CD4-positive, alpha-beta T cell (primary cell): ENCODE measurements at regions not wholly inside any gene's neighbourhood (a gene's known extent, or its start where the extent isn't known, plus 50 kb on each side); places are given as distances from the start of the nearest gene placed in this dataset.

Experiments used
- ATAC-seq: fragments of 200-7000 bp; cut with Tn5 transposase; one replicate; pipeline ENCODE4 v1.10.0; 2022; ENCODE audit warnings: mild to moderate bottlenecking; ENCODE audit not compliant: poor library complexity
- CTCF ChIA-PET: fragments of 350-600 bp; sonication (Branson Sonifier 250); formaldehyde crosslinking; loops from one replicate; lab custom pipeline; 2021; ENCODE audit warnings: antibody characterized with exemption, inconsistent platforms; lab: Charles Lee
- POLR2A ChIA-PET: fragments of 350-600 bp; sonication (Branson Sonifier 250); formaldehyde crosslinking; loops from one replicate; lab custom pipeline; 2021; ENCODE audit warnings: antibody characterized with exemption, inconsistent platforms; lab: Charles Lee
- DNase-seq, 14 experiments: peaks; one replicate each; pipeline ENCODE4 v3.0.0-alpha.2; 2013 to 2020; ENCODE audit warnings: mixed read lengths in 2 of 14
- H3K27ac ChIP-seq, 2 donors: one replicate each; pipeline versions ENCODE4 v1.5.1 to v1.7.0; 2013; ENCODE audit warnings: low read length in 2 of 2, low read depth in 1 of 2, mild to moderate bottlenecking in 1 of 2
- H3K27me3 ChIP-seq, 2 experiments: 1 replicate in 1 of 2; 2 replicates in 1 of 2; pipeline versions ENCODE4 v1.6.1 to v1.7.0; 2013; ENCODE audit warnings: low read length in 2 of 2, control low read depth in 1 of 2, mild to moderate bottlenecking in 1 of 2, moderate library complexity in 1 of 2; ENCODE audit not compliant: insufficient read depth in 2 of 2, control insufficient read depth in 1 of 2
- H3K36me3 ChIP-seq: one replicate; pipeline ENCODE4 v1.6.1; 2013; ENCODE audit warnings: low read length, control low read depth; ENCODE audit not compliant: insufficient read depth
- H3K4me1 ChIP-seq: one replicate; pipeline ENCODE4 v1.6.1; 2013; ENCODE audit warnings: low read length, control low read depth; ENCODE audit not compliant: insufficient read depth
- H3K4me3 ChIP-seq: one replicate; pipeline ENCODE4 v1.5.1; 2013; ENCODE audit warnings: mild to moderate bottlenecking, low read length, moderate library complexity
- H3K9me3 ChIP-seq, 2 experiments: 1 replicate in 1 of 2; 2 replicates in 1 of 2; pipeline versions ENCODE4 v1.6.1 to v1.7.0; 2013; ENCODE audit warnings: low read length in 2 of 2, mild to moderate bottlenecking in 2 of 2, control low read depth in 1 of 2, moderate library complexity in 1 of 2; ENCODE audit not compliant: control insufficient read depth in 1 of 2, insufficient read depth in 1 of 2
- H3K27ac Mint-ChIP-seq: one replicate; pipeline ENCODE4 v1.8.0; 2020; ENCODE audit warnings: mixed read lengths
- H3K27me3 Mint-ChIP-seq: one replicate; pipeline ENCODE4 v1.8.0; 2021; ENCODE audit warnings: mixed read lengths
- H3K36me3 Mint-ChIP-seq: one replicate; pipeline ENCODE4 v1.8.0; 2021; ENCODE audit warnings: low read depth, mixed read lengths
- H3K4me1 Mint-ChIP-seq: one replicate; pipeline ENCODE4 v1.8.0; 2021; ENCODE audit warnings: low read depth, mixed read lengths
- H3K4me3 Mint-ChIP-seq: one replicate; pipeline ENCODE4 v1.8.0; 2020; ENCODE audit warnings: mild to moderate bottlenecking, mixed read lengths
- H3K9me3 Mint-ChIP-seq: one replicate; pipeline ENCODE4 v1.8.0; 2020; ENCODE audit warnings: mixed read lengths
- intact Hi-C, 2 experiments: fragments of 100-400 bp; cut with DNase I in 1 of 2; cut with micrococcal nuclease in 1 of 2; formaldehyde crosslinking; loops; one replicate each; pipeline versions ENCODE4 v1.15.1 to v1.9.0; 2023 to 2025; cut with DNase I, micrococcal nuclease
- TF ChIP-seq, protein P1 (sequence below): fragments of 200-600 bp; IDR thresholded peaks from one replicate; pipeline ENCODE4 v1.8.0; 2022; ENCODE audit warnings: antibody characterized with exemption, mild to moderate bottlenecking

DNA sequence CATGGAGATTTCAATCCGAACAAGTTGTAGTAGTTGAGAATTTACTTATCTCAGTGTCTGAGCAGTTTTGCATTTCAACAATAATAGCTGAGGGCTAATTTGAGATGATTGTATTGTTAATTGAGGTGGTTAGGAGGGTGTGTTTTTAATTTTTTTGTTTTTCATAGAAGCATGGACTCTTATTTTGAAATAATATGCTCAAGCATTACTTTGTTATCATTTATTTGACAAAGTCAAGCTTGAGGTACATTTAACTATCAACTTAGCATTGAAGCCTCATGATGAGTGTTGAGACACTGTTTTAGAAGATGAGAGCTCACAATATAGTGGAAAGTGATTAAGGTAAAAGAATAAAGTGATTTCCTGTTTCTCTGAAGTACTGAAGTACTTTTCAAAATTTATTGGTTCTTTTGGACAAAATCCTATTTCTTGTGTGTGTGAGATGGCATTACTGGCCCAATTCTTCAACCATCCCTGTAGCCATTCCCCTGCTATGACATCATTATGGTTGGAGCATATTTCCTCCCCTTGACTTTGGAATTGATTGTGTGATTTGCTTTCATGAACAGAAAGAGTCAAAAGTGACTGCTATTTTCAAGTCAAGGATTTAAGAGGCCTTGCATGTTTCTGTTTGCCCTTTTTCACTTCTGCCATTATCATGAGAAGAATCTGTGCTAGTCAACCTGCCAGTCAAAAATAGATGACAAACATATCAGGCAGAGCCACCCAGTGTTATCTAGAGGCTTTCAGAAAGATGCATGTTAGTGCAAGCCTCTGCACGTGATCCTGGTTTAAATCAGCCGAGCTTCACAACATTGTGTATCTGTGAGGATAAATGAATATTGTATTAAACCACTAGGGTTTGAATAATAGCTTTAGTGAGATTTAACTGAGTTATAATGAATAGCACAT is 1112.3 kb upstream of the CITED2 start:
- Mint-ChIP-seq H3K4me1 (no peaks in the 10 kb centered on the region), H3K4me3 (no peak overlapping the region), H3K9me3 (no peaks in the 10 kb centered on the region), H3K36me3 (no peaks in the 10 kb centered on the region), H3K27me3 (no peaks in the 10 kb centered on the region), H3K27ac (no peak overlapping the region)
- H3K27me3 ChIP-seq = no peaks in the 10 kb centered on the region
- H3K4me3 ChIP-seq = no peak overlapping the region
- H3K9me3 ChIP-seq = no peaks in the 10 kb centered on the region
- no peak for DNase-seq
- intact Hi-C loops = no loop called here
- H3K27ac ChIP-seq = no peak overlapping the region
- no peaks in the 10 kb centered on the region for H3K4me1 ChIP-seq
- ATAC-seq = no peak
- TF ChIP-seq, protein P1, sequence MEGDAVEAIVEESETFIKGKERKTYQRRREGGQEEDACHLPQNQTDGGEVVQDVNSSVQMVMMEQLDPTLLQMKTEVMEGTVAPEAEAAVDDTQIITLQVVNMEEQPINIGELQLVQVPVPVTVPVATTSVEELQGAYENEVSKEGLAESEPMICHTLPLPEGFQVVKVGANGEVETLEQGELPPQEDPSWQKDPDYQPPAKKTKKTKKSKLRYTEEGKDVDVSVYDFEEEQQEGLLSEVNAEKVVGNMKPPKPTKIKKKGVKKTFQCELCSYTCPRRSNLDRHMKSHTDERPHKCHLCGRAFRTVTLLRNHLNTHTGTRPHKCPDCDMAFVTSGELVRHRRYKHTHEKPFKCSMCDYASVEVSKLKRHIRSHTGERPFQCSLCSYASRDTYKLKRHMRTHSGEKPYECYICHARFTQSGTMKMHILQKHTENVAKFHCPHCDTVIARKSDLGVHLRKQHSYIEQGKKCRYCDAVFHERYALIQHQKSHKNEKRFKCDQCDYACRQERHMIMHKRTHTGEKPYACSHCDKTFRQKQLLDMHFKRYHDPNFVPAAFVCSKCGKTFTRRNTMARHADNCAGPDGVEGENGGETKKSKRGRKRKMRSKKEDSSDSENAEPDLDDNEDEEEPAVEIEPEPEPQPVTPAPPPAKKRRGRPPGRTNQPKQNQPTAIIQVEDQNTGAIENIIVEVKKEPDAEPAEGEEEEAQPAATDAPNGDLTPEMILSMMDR = no peak
- H3K36me3 ChIP-seq = no peaks in the 10 kb centered on the region
- ChIA-PET POLR2A (no interaction called here), CTCF (no interaction called here)

DNA sequence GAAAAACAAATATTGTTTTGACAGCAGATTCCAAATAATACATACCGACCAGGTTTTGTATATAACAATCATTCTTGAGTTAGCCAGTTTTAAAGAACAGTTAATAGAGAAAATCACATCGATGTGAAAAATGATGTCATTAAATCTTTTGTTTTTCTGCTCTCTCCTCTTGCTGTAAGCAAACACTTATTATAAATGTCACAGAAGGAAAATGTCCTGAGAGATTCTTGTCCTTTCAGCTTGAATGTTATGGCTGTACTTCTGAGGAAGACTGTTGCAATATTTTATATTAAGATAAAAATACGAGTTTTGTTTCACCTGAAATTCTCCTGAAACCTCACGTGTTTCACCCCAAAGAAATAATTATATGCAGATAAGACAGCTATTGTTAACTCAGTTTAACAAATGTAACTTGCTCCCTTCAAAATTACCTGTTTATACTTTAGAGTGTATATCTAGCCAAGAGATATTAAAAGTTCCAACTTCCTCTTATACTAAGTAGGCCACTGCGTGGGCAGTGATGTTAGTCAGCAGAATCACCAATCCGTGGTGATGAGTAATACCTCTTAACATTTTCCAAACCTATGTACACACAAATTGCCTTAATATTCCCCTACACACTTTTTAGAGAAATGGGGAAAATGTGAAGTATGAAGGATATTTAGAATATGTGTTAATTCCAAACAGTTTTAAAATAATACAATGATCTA is 1111.4 kb upstream of the CITED2 start:
- Histone ChIP-seq H3K27me3 (no peaks in the 10 kb centered on the region), H3K4me3 (no peak overlapping the region), H3K27ac (no peak overlapping the region), H3K4me1 (no peaks in the 10 kb centered on the region), H3K9me3 (no peaks in the 10 kb centered on the region), H3K36me3 (no peaks in the 10 kb centered on the region)
- H3K27ac Mint-ChIP-seq = no peak overlapping the region
- ChIA-PET POLR2A (no interaction called here), CTCF (no interaction called here)
- H3K9me3 Mint-ChIP-seq = no peaks in the 10 kb centered on the region
- no peaks in the 10 kb centered on the region for H3K4me1 Mint-ChIP-seq
- intact Hi-C loops = no loop called here
- no peaks in the 10 kb centered on the region for H3K36me3 Mint-ChIP-seq
- H3K27me3 Mint-ChIP-seq = no peaks in the 10 kb centered on the region
- no peak for ATAC-seq
- H3K4me3 Mint-ChIP-seq = no peak overlapping the region
- DNase-seq = peak in 1 of 14 experiments; percentile 8
- TF ChIP-seq, protein P1 = no peak

DNA sequence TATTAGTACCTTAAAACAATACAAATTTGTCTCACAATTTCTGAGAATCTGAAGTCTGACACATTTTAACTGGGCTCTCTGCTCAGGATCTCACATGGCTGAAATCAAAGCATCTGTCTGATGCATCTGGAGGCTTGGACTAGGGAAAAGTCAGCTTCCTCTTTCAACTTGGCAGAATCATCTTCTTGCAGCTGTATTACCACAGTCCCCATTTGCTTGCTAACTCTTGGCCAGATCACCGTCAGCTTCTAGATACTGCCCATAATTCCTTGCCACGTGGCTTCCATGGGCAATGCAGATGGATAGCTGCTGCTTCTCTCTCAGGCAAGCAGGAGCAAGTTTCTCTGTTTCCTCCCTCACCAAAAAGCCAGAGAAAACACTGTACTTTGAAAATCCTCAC is 1106.4 kb upstream of the CITED2 start:
- H3K27me3 ChIP-seq = no peaks in the 10 kb centered on the region
- no peaks in the 10 kb centered on the region for H3K9me3 ChIP-seq
- intact Hi-C loops = no loop called here
- H3K36me3 ChIP-seq = no peaks in the 10 kb centered on the region
- no peak for DNase-seq
- ChIA-PET POLR2A (no interaction called here), CTCF (no interaction called here)
- Mint-ChIP-seq H3K27me3 (no peaks in the 10 kb centered on the region), H3K4me3 (no peak overlapping the region), H3K9me3 (no peaks in the 10 kb centered on the region), H3K27ac (no peak overlapping the region), H3K4me1 (no peaks in the 10 kb centered on the region), H3K36me3 (no peaks in the 10 kb centered on the region)
- no peak for ATAC-seq
- H3K4me3 ChIP-seq = no peak overlapping the region
- H3K4me1 ChIP-seq = no peaks in the 10 kb centered on the region
- no peak overlapping the region for H3K27ac ChIP-seq
- TF ChIP-seq, protein P1 = no peak
